Iris pigment epithelial cell (primary cell): ENCODE measurements at regions not wholly inside any gene's neighbourhood (a gene's known extent, or its start where the extent isn't known, plus 50 kb on each side); places are given as distances from the start of the nearest gene placed in this dataset.
A peak's percentile ranks its signal among the peaks of the same experiment; 100 is the strongest.

Experiments
- DNase-seq: peaks from one replicate; pipeline ENCODE4 v3.0.0-alpha.2; 2011; ENCODE audit warnings: low read depth

DNA sequence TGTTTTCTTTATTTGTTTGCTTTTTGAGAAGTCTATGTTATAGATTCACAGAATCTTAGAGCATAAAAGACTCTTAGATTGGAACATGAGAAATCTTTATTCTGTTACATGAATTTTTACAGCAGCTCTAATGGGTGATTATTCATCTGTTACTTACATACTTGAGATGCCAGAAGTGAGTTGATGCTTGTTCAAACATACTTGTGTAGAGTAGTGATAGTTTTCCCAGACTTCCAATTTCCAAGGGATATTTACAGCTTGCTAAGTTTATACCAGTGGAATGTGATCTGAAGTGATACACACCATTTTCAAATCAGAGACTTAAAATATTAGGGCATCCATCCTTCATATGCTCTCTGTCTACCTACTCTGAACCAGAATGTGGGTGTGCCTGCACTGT, 252.9 kb upstream of the SMIM31 start:
- peak; percentile 26 for DNase-seq

DNA sequence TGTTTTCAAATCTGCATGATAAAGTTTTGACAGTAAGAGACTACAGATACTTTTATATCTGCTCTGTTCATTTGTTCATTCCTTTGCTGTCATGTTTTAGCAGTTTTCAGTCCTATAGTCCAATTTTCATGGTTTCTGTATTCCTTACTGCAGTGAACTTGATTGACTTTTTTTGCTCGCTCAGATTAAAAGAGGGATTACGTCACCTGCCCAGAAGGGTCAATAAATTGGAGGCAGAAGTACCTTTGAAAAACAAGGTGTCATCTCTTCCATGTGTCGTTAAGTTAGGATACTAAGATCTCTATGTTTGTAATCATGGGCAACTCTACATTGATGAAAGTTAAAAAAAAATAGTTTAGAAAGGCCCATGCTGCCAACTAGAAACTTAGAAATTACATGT, 250.1 kb upstream of the SMIM31 start:
- no peak for DNase-seq

DNA sequence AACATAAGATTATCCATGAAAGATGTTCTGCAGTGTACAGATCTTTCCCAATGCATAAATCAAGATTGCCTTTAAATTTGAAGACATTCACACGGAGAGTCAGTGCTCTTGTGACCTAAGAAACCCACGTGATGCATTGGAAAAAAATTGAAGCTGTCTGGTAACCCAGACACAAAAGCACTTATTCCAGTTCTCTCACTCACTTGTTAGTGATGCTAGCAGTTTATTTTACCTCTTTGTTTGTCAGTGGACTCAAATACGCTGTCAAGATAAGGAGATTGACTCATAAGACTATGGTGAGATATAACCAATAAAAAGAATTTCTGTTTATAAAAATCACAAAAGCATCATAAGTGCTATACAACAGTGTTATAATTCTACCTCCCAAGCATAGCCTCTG, 245.8 kb upstream of the SMIM31 start:
- DNase-seq, result peak; percentile 1

DNA sequence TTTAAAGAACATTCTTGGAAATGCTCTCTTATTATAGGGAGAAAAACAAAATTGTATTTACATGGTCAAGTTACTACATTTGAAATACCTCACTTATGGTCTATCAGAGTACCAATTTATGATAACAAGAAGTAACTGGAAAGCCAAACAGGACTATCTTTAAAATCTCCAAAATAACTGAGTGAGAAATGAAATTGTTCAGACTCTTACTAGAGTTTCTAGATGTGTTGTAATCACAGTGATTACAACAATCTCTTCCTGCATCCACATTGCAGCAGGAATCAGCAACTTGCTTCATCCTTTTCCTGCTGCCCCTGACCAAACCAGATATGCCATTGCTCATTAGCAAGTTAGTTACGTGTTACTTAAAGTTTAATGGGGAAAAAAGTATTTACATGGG, 245.2 kb upstream of the SMIM31 start:
- DNase-seq, result peak; percentile 2

DNA sequence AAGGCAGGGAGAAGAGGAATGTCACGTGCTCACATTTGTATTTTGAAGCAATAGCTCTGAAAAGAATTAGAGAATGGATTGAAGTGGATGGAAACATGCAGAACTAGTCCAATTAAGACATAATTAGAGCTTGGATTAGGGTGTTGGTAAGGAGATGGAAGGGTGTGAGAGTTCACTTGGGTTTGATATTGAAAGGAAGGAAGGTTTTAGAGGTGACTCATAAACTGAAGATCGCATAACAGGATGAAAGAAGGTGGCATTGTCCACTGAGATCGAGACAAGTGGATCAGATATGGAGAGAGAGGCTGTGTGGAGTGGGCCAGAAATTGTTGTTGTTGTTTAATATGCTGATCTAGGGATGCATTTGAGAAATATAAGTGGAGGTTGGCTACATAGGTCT, 244.0 kb upstream of the SMIM31 start:
- DNase-seq, result peak; percentile 9

DNA sequence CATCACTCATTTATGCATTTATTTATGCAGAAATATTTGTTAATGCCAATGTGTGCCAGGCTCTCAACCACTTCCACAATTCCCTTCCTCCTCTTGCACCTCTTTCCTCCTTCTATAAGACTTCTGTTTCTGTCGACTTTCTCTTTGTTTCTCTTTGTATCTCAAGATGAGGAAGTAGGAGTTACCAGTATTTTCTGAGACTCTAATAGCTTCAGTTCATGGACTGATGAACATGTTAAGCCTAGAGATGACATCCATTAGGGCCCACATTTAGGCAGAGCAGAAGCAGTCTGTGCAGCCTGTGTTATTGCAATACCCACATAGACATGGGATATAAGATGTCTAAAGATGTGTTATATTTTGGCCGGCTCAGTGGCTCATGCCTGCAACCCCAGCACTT, 241.8 kb upstream of the SMIM31 start:
- DNase-seq, result no peak

DNA sequence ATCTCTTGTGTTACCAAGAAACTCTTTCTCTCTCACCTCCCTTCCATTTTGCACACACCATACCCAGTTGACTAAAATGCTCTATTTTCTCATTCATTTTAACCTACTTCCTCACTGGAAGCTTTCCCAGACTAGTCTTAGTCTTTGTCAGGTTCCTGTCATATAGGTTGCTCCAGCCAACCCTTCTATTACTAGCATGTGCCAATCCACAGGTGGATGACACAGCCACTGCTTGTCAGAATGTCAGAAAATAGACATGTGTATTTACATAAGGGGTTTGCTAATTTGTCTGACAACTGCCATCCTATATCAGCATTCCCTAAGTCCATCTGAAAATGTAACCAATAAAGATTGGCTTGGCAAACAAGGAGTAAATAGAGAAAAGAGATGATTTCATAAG, 239.2 kb upstream of the SMIM31 start:
- no peak for DNase-seq

DNA sequence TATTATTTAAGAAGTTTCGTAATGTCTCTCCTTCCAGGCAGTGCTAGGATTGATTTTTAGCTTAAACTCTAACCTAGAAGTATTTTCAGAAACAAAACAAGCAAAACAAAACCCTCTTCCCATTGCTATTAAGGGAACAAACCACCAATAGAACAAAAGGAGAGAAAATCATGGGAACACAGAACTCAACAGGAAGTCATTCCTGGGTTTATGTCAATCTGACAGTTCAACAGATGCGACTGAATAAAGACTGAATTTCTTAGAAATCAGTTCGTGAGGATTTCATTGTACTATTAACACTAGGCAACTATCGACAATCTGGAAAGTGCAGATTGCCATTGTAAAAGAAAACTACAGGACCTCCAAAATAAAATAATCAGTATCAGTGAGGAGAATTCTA, 229.1 kb upstream of the SMIM31 start:
- no peak for DNase-seq

DNA sequence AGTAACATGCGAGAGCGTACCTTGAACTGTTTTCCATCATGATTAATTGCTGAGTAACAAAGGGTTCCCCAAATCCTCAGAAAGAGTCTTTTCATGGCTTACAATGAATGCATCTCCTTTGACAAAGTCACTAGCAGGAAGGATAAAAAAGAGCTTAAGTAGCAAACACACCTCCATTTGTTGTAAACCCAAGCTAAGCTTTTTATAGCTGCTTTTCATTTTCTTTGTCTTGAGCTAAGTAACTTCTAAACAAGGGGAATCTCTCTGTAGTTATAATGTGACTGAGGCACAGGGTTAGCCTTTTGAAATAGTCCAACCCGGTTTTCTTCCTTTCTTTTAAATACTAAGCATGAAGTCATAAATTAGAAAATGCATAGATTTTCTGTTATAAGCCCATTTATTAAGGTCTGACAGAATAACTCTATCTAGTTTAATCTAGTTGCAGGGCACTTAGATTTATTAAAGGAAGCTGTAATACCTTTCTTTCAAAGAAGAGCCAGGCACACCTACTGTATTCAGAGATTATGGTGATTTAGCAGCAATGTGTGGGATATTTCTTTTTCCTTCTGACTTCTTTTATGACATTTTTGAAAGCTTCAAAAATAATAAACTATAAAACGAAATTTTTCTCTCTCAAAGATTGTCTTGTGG, 226.9 kb upstream of the SMIM31 start:
- no peak for DNase-seq

DNA sequence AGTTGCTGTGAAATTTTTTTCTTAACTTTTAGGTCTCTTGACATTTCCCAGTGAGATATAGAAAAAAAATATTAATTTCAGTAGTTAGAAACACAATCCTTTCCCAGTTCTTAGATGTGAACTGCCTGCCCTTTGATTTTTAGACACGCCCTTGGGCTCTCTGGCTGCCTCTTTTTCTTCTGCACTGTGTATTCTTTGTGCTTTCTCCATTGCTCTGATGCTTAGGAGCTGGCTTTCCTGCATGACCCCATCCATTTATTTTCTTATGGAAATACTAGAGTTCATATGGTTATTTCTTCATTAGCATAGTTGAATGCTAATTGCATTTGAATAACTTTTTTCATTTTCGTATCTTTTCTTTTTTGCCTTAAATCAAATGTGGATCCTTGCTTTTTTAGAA, 224.9 kb upstream of the SMIM31 start:
- DNase-seq, result no peak

DNA sequence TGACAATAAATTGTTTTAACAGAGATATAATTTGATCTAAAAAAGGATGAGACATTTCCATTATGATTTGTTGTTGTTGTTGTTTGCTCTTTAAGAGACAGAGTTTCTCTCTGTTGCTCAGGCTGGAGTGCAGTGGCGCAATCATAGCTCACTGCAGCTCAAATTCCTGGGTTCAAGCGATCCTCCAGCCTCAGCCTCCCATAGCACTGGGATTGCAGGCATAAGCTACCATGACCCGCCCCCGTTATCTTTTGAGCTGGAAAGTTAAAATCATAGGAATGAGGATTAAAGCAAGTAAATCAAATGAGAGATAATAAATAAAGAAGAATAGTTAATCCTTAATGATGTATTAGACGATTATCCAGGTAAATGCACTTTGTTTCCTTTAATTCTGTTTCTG, 224.4 kb upstream of the SMIM31 start:
- DNase-seq, result no peak

DNA sequence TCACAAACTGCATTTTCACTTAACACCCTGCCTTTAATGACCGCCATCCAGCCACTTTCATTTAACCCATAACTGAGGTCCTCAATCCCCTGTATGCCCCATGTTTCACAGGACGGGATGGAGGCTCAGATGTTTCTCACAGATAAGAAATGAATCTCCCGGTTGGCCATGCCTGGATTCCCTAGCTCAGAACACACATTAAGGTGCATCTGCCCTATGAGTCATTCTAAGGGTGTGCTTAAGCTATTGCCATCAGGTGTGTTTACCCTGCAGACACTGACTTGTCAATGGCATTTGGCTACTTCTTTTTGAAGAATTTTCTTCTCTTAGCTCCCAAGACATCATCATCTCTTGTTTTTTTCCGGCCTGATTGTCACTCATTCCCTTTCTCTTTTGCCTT, 222.6 kb upstream of the SMIM31 start:
- no peak for DNase-seq

DNA sequence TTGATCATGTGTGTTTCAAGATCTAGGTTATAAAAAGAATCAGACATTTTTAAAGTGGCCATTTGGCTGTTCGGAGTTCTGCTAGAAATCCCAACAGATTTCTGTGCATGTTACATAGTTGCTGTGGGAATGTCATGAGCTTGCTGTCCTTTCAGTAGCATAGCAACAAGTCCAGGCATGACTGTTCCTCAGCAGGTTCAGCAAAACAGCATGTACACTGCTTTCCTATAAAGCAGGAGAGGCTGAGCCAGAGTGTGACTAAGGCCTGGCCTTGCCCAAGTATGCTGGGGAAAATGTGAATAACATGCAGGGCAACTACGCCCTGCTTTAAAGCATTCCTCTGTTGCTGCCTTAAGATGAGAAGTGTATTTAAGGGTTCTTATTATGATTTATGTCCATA, 217.1 kb upstream of the SMIM31 start:
- peak; percentile 72 for DNase-seq

DNA sequence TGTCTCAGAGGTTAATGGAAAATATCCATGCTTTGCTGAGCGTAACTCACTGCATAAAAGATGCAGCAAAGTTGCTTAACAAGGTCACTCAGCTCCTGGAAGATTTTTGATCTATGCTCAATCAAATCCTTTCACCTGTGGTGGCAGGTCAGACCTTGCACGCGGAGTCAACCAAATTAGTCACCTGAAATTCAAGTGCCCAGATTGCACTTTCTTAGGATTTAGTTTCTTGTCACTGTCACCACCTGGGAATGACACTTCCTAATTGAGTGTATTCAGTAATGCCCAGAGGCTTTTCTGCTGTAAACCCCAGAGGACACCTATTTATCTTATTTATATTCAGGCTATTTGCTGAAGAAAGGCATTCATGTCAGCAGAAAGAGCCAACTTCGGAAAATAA, 215.8 kb upstream of the SMIM31 start:
- no peak for DNase-seq

DNA sequence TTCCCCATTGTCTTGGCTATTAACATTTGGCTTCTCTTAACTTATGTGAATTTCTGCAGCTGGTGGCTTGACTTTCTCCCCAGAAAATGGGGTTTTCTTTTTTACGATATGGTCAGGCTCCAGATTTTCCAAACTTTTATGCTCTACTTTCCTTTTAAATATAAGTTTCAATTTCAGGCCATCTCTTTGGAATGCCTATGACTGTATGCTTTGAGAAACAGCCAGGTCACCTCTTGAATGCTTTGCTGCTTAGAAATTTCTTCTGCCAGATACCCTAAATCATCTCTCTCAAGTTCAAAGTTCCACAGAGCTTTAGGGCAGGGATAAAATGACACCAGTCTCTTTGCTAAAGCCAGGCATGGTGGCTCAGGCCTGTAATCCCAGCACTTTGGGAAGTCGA, 212.9 kb upstream of the SMIM31 start:
- no peak for DNase-seq

DNA sequence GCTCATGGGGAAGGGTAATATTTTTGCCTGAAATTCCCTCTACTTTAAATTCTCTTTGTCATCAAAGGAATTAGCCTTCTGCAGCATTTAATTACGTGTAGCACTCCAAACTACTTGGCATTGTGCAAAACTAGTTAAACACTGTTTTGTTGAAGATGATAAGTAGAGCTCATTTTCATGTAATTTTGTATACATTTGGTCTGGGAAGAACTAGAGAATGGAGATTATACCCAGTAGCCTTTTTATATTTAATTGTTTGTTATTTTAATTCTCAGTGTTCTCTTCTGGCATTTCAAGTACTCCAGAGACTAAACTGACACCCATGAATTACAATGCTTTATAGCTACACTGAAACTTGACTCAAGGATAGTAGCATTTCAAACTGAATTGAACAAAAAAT, 211.5 kb upstream of the SMIM31 start:
- no peak for DNase-seq

DNA sequence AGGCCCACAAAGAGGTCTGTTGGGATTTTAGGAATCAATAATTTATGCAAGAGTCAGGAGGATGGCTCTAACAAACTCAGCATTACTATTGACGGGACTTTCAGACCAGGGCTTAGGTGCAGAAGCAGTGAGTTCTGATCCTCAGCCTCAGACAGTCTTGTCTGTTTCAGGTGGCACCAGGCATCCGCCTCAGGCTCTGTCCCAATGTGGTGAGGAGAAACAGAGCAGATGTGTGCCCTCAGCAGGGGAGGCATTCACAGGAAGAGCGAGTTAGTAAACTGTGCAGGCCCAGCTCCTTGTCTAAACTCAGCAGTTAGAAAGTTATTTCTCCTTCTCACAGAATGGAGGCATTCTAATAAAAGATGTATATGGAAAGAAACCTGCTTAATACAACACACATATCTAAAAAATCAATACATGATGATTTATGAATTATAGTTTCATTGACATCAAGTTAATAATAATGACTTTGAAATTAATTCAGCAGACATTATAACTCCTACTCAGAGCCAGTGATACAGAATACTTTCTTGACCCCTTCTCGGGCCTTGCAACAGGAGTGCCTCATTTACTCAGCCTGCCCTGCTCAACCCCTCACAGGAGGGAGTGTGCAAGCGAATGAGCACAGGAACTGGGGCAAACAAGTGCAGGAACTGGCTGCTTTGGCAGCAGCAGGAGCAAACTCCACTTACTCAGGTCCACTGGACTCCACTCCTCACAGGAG, 202.8 kb upstream of the SMIM31 start:
- DNase-seq, result no peak

DNA sequence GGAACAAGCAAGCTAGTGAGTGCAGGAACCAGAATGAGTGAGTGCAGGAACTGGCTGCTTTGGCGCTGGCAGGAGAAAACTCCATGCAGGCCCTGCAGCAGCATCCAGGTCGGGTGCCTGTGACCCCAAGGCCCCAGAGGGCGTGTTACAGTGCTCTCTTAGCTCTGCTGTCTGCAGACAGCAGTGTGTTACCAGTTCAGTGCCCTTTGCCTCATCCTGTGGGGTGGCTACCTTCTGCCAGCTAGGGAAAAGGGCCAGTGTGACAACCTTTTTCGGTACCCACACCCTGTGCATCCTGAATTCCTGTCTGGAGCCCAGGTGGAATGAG, 202.3 kb upstream of the SMIM31 start:
- DNase-seq, result no peak

DNA sequence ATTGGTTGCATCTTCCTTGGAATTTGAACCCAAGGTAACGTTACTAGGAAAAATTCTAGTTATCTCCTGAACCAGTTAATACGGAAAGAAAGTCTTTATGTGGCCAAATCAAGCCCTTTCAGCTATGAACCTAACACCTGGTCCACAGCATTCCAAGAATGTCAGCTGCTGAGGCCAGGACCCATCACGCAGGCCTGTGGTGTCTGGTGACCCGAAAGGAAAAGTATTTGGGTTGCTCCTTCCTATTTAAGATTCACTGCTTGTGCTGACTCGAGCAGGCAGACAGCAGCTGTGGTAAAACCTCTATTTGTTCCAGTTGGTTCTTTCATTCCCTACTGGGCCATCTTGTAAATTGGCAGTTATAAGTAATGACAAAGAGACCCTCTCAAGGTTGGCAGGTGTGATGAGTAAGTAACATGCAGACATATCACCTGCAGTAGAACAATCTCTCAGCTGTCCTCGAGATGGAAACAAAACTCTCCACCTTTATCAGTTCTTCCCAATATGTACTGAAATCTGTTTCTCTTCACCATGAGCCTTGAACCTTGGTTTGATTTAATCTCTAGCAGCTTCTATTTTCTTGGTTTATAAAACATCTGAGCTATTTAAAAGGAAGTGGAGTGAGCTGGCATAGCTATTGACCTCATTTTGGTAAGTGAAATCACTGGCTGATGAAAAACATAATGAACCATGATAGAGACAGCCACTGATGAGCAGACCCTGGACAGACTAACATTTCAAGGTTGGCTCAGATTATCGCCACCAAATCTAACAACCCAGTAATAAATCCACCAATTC, 182.1 kb upstream of the SMIM31 start:
- peak; percentile 14 for DNase-seq

DNA sequence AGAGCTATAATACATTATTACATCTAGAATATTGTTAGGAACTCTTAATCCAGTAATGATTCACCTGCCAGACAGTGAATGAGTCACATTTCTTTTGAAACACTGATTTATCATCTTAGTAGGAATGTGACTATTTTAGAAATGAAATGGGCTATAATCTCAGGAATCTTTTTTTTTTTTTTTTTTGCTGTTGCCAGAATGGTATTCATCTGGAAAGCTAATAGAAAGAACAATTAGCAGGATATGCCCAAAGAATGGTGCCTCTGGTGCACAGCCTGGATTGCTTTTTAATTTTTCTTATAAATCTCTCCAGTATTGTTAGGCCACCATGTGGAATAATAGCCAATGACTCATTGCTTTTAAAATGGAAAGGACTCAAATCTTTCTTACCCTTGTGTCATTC, 181.1 kb upstream of the SMIM31 start:
- peak; percentile 43 for DNase-seq

DNA sequence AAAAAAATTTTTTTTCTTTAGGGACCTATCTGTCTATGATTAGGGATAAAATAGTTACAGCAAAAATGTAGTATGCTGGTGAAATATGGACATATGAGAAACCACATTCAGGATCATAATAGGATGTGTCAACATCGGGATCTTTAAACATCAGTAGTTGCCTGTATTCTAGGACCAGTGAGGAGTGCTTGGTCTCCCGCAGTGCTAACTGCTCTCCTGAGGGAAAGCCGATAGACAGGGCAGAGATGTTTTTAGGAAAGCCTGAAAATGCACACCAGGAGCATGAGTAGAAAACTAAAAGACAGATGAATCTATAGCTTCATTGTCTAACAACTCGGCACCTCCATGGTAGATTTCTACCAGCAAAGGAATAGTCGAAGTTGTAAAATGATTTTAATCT, 178.1 kb upstream of the SMIM31 start:
- no peak for DNase-seq

DNA sequence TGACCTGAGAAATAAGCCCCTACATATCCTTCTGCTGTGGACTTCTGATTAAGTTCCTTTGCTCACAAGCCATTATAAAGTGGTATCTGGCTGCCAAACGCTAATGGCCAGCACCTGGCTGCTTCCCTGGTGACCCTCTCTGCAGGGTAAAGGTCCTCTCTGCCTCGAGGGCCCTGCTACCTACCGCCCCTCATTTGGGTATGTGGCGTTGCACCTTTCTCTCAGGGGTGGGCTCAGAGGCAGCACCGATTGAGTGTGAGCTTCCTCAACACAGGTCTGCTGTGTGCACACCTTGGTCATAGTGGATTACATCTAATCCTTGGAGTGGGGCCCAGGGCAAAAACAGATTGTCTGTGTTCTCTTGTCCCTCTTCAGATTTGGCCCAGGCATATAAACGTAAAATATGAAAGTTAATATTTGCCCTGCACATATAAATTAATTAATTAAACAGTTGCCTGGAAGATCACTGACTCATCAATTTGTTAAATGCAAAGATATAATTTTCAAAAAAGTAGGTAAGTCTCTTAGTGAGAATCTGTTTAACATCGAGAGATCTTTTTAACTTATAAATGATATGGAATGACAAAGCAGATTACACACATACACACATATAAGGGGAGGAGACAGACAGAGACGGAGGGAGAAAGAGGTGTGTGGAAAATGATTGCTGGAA, 174.5 kb upstream of the SMIM31 start:
- no peak for DNase-seq

DNA sequence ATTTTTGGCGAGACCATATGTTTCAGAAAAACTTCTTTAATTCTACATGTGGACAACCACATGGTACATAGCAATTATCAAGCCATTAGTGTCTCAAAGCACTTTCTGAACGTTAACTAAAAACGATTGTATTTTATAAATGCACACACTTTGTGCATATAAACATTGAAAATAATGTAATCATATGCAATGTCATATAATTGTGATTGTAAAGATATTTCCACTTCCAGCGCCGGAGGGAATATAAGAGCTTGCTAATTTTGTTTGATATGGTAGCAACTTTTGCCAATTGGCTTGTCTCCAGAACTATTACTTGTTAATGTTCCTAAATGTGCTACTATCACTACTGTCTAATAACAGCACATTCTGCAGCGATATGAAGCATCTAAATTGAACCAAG, 162.3 kb upstream of the SMIM31 start:
- no peak for DNase-seq
